Gastroesophageal sphincter (tissue), 3 donors: ENCODE measurements at regions not wholly inside any gene's neighbourhood (a gene's known extent, or its start where the extent isn't known, plus 50 kb on each side); places are given as distances from the start of the nearest gene placed in this dataset.

Experiments
- CTCF ChIP-seq, 4 experiments: fragments of 200-600 bp in 2 of 4; fragments of 450-650 bp in 2 of 4; sonication (generic) in 1 of 4; IDR thresholded peaks; one replicate each; pipeline ENCODE4 v1.5.1; 2017 to 2019; ENCODE audit warnings: antibody characterized with exemption in 4 of 4, mild to moderate bottlenecking in 2 of 4, moderate library complexity in 2 of 4
- EP300 ChIP-seq: sonication (generic); formaldehyde crosslinking; IDR thresholded peaks from one replicate; pipeline ENCODE4 v1.6.1; 2017; ENCODE audit warnings: antibody characterized with exemption, mild to moderate bottlenecking
- POLR2A ChIP-seq, 2 donors: fragments of 450-650 bp; IDR thresholded peaks; one replicate each; pipeline ENCODE4 v1.6.1; 2017; ENCODE audit warnings: antibody characterized with exemption in 2 of 2, mild to moderate bottlenecking in 2 of 2, moderate library complexity in 1 of 2
- POLR2AphosphoS5 ChIP-seq: sonication (generic); formaldehyde crosslinking; IDR thresholded peaks from one replicate; pipeline ENCODE4 v1.6.1; 2017; ENCODE audit warnings: antibody characterized with exemption

GRCh38 chr3:107128946-107129345 is 248.3 kb upstream of the CCDC54 start:
- TF ChIP-seq CTCF (IDR thresholded peaks at IDR 0.05) (no peak), POLR2A (IDR thresholded peaks at IDR 0.05) (no peak), POLR2AphosphoS5 (no peak), EP300 (no peak)
